ENCODE measurements at regions not wholly inside any gene's neighbourhood (a gene's known extent, or its start where the extent isn't known, plus 50 kb on each side); places are given as distances from the start of the nearest gene placed in this dataset.

DNA sequence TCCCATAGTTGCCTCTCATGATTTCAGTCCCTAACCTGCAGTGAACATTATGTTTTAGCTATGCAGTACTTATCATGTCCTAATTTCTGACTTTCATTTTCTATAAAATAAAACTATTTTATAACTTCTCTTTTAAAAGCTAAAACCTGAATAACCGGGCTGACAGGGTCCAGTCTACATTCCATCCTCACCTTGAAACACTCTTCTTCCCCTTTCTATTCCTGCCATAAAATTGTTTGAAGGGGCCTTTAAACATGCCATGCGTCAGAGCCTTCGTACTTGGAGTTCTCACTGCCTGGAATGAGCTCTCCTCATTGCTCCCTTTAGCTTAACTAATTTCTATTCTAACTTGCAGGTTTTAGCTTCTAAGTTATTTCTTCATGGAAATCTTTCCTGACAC lies 143.0 kb upstream of the PRLR start:
- no peaks in the 10 kb centered on the region for H3K9me3 ChIP-seq (ENCODE audit: low read depth, low read length)
- no peak overlapping the region for H3K27ac ChIP-seq
- no peak overlapping the region for H3K9ac ChIP-seq (ENCODE audit: insufficient read length)
- TF ChIP-seq FOXP2 (optimal IDR thresholded peaks at IDR 0.05; ENCODE audit: control extremely low read depth, extremely low read length, insufficient read depth) (no peak), EZH2 (IDR thresholded peaks at IDR 0.05) (no peak), POLR2AphosphoS5 (IDR thresholded peaks at IDR 0.05; ENCODE audit: borderline replicate concordance, low read depth, low read length) (no peak)
- H3K36me3 ChIP-seq (ENCODE audit: insufficient read depth, low read length): no peaks in the 10 kb centered on the region
- no peak overlapping the region for H3K4me3 ChIP-seq
- no peak for DNase-seq (ENCODE audit: low read depth, low spot score)

GRCh38 chr5:35372482-35372881 lies 142.2 kb upstream of the PRLR start:
- no peak for DNase-seq (ENCODE audit: low read depth, low spot score)
- H3K36me3 ChIP-seq (ENCODE audit: insufficient read depth, low read length): no peaks in the 10 kb centered on the region
- TF ChIP-seq EZH2 (IDR thresholded peaks at IDR 0.05) (no peak), POLR2AphosphoS5 (IDR thresholded peaks at IDR 0.05; ENCODE audit: borderline replicate concordance, low read depth, low read length) (no peak), FOXP2 (optimal IDR thresholded peaks at IDR 0.05; ENCODE audit: control extremely low read depth, extremely low read length, insufficient read depth) (no peak)
- no peak overlapping the region for H3K9ac ChIP-seq (ENCODE audit: insufficient read length)
- no peaks in the 10 kb centered on the region for H3K9me3 ChIP-seq (ENCODE audit: low read depth, low read length)
- no peak overlapping the region for H3K4me3 ChIP-seq
- no peak overlapping the region for H3K27ac ChIP-seq

DNA sequence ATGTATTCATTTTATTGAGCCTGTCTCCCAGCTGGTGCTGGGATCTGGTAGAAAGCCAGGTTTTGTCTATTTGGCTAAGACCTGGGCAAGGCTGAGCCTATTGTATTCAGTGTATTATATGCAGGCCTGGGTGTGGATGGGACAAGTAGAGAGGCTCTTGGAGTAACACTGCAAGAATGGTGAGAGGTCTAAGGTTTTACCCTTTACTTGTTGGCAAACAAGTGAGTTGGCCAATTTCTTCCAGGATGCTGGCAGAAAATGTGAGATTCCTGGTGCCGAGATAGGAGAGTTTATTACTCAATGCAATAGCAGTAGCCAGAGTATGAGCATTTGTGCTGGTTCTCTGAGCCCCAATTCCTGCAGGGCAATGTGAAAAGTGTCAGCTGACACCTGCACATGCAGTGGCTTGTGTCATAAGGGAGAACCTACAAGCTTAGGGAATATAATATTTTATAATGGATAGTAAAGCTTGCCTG lies 141.7 kb upstream of the PRLR start:
- H3K36me3 ChIP-seq (ENCODE audit: insufficient read depth, low read length): no peaks in the 10 kb centered on the region
- DNase-seq (ENCODE audit: low read depth, low spot score): no peak

GRCh38 chr5:35370871-35371270 lies 140.6 kb upstream of the PRLR start:
- TF ChIP-seq EZH2 (IDR thresholded peaks at IDR 0.05): no peak
- Histone ChIP-seq H3K4me3 (no peak overlapping the region), H3K36me3 (ENCODE audit: insufficient read depth, low read length) (no peaks in the 10 kb centered on the region), H3K9ac (ENCODE audit: insufficient read length) (no peak overlapping the region), H3K27ac (no peak overlapping the region), H3K9me3 (ENCODE audit: low read depth, low read length) (no peaks in the 10 kb centered on the region)
- no peak for DNase-seq (ENCODE audit: low read depth, low spot score)

More for the DNA sequence above, 141.7 kb upstream of the PRLR start:
- TF ChIP-seq FOXP2 (optimal IDR thresholded peaks at IDR 0.05; ENCODE audit: control extremely low read depth, extremely low read length, insufficient read depth) (no peak), EZH2 (IDR thresholded peaks at IDR 0.05) (no peak), POLR2AphosphoS5 (IDR thresholded peaks at IDR 0.05; ENCODE audit: borderline replicate concordance, low read depth, low read length) (no peak)
- no peak overlapping the region for H3K9ac ChIP-seq (ENCODE audit: insufficient read length)
- H3K9me3 ChIP-seq (ENCODE audit: low read depth, low read length): no peaks in the 10 kb centered on the region
- H3K4me3 ChIP-seq: no peak overlapping the region
- H3K27ac ChIP-seq: no peak overlapping the region

- TF ChIP-seq POLR2AphosphoS5 (IDR thresholded peaks at IDR 0.05; ENCODE audit: borderline replicate concordance, low read depth, low read length) (no peak), FOXP2 (optimal IDR thresholded peaks at IDR 0.05; ENCODE audit: control extremely low read depth, extremely low read length, insufficient read depth) (no peak), EZH2 (IDR thresholded peaks at IDR 0.05) (no peak)
- DNase-seq (ENCODE audit: low read depth, low spot score): no peak
- Histone ChIP-seq H3K27ac (no peak overlapping the region), H3K9me3 (ENCODE audit: low read depth, low read length) (no peaks in the 10 kb centered on the region), H3K36me3 (ENCODE audit: insufficient read depth, low read length) (no peaks in the 10 kb centered on the region), H3K9ac (ENCODE audit: insufficient read length) (no peak overlapping the region), H3K4me3 (no peak overlapping the region)
Measured at GRCh38 chr5:35369965-35370790, 139.9 kb upstream of the PRLR start.

DNA sequence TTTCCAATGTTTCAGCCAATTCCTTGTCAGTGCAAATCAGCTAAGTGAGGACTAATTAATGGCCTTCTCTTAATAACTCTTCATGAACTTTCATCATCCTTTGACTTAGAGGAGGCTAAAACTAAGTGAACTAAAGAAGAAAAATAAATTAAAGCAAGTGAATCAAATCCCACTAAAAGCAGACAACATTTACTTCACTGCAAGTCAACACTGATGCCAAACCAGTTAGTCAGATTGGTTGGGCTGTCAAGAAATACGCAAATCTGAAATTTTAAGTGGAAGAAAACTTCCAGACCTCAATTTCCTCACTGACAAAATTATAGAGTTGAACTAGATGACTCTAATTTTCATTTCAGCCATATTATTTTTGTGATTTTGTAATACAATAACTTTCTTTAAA lies 137.2 kb upstream of the PRLR start:
- no peak overlapping the region for H3K4me3 ChIP-seq
- no peak overlapping the region for H3K9ac ChIP-seq (ENCODE audit: insufficient read length)
- H3K36me3 ChIP-seq (ENCODE audit: insufficient read depth, low read length): no peaks in the 10 kb centered on the region
- TF ChIP-seq FOXP2 (optimal IDR thresholded peaks at IDR 0.05; ENCODE audit: control extremely low read depth, extremely low read length, insufficient read depth) (no peak), POLR2AphosphoS5 (IDR thresholded peaks at IDR 0.05; ENCODE audit: borderline replicate concordance, low read depth, low read length) (no peak), EZH2 (IDR thresholded peaks at IDR 0.05) (no peak)
- no peak overlapping the region for H3K27ac ChIP-seq
- DNase-seq (ENCODE audit: low read depth, low spot score): no peak
- H3K9me3 ChIP-seq (ENCODE audit: low read depth, low read length): no peaks in the 10 kb centered on the region

DNA sequence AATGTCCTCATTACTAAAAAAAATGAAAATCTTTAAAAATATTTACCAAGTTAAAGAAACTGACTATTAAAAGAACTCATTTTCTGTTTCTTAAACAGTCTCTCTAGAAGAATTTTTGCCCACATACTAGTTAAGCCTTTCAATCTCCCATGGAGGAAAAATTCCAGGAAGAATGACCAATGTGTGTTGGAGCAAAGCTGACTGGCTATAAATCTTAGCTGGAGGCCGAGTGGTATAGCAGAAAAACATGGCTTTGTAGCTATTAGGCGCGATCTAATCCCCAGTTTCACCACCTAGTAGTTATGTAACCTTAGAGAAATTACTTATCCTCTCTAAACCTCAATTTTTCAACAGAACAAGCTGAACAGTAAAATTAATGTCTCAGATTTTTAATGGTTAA lies 135.5 kb upstream of the PRLR start:
- Histone ChIP-seq H3K9ac (ENCODE audit: insufficient read length) (no peak overlapping the region), H3K27ac (no peak overlapping the region), H3K36me3 (ENCODE audit: insufficient read depth, low read length) (no peaks in the 10 kb centered on the region), H3K4me3 (no peak overlapping the region), H3K9me3 (ENCODE audit: low read depth, low read length) (no peaks in the 10 kb centered on the region)
- DNase-seq (ENCODE audit: low read depth, low spot score): no peak
- no peak for TF ChIP-seq POLR2AphosphoS5 (IDR thresholded peaks at IDR 0.05; ENCODE audit: borderline replicate concordance, low read depth, low read length)
- TF ChIP-seq FOXP2 (optimal IDR thresholded peaks at IDR 0.05; ENCODE audit: control extremely low read depth, extremely low read length, insufficient read depth): no peak
- TF ChIP-seq EZH2 (IDR thresholded peaks at IDR 0.05): no peak

GRCh38 chr5:35364350-35364749 lies 134.1 kb upstream of the PRLR start:
- no peaks in the 10 kb centered on the region for H3K36me3 ChIP-seq (ENCODE audit: insufficient read depth, low read length)
- no peak overlapping the region for H3K27ac ChIP-seq
- no peak overlapping the region for H3K9ac ChIP-seq (ENCODE audit: insufficient read length)
- no peaks in the 10 kb centered on the region for H3K9me3 ChIP-seq (ENCODE audit: low read depth, low read length)
- no peak for TF ChIP-seq FOXP2 (optimal IDR thresholded peaks at IDR 0.05; ENCODE audit: control extremely low read depth, extremely low read length, insufficient read depth)
- no peak for TF ChIP-seq EZH2 (IDR thresholded peaks at IDR 0.05)
- no peak for TF ChIP-seq POLR2AphosphoS5 (IDR thresholded peaks at IDR 0.05; ENCODE audit: borderline replicate concordance, low read depth, low read length)
- H3K4me3 ChIP-seq: no peak overlapping the region
- DNase-seq (ENCODE audit: low read depth, low spot score): no peak
